GM18505 (cell line): ENCODE measurements at regions not wholly inside any gene's neighbourhood (a gene's known extent, or its start where the extent isn't known, plus 50 kb on each side); places are given as distances from the start of the nearest gene placed in this dataset.

Experiments used
- ATAC-seq: cut with Tn5 transposase; IDR thresholded peaks from one replicate; pipeline ENCODE4 v1.9.1; 2021; ENCODE audit not compliant: unreplicated experiment
- POLR2A ChIP-seq: IDR thresholded peaks from 4 replicates; pipeline ENCODE4 v1.6.1; 2011; ENCODE audit warnings: borderline replicate concordance; ENCODE audit not compliant: insufficient read depth, insufficient read length; ENCODE audit errors: extremely low read depth

DNA sequence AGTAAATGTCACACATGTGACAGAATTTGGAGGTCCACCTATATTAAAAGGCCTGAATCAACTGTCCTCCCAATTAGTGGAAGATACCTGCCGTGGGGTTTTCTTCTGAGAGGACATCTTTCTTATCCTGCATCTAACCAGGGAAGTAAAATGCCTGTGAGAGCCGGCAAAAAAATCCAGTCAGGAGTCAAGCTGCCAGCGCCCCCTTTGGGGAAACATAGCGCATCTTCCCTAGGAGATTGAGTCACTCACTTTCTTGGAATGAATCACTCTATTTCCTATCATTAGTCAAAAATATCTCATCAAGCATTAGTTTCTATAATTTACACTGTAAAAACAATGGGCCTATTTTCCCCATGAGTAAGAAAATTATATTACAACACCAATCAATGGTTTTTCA is 66.4 kb upstream of the ANK3 start:
- TF ChIP-seq POLR2A: no peak
- no peak for ATAC-seq

DNA sequence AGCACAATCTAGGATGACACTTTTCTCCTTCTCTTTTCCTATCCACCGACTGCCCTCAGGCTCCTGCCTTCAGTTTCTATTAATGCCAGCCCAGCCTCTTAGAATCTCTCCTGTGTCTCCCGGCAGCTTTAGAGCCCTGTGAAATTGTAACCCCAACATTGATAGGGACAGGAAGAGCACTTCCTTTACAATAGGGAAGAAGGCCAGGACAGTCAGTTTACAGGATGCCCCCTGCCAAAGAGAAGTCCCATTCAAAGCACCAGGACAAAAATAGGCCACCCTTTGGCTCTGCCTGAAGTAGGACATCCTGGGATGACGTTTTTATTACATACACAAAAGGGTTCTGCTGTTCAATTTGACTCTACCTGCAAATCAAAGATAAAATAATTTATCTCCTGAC is 64.7 kb upstream of the ANK3 start:
- no peak for TF ChIP-seq POLR2A
- no peak for ATAC-seq

DNA sequence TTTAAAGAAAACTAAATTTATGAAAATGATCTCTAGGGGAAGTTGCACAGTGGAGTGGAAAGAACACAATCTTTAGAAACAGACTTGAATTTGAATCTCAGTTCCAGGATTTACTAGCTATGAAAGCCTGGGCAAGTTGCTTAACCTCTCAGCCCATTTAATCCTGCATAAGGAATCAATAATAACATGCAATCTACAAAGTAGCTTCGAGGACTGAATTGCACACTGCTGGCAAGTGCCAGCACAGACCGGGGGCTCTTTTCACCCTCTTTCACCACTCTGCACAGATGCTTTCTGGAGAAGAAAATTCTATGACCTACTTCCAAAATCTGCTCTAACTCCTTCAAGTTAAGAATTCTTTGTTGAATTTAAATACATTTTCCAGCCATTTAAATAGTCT is 63.4 kb upstream of the ANK3 start:
- TF ChIP-seq POLR2A: no peak
- no peak for ATAC-seq

DNA sequence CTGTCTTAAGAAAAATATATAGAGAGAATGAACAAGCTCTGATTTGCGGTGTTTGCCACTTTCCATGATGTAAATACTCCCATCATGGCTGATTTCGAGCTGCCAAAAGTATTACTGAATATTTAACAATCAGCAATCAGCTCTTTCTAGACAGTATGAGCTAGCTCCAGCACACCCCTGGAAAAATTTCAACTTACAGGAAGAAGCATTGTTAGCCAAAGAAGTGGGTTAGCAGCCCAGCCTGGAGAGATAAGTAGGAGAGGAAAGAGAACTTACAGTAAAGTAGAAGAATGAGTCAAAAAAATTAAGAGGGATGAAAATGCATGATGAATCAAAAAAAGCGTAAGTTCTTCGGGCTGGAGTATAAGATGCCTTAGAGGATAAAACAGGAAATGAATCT is 60.6 kb upstream of the ANK3 start:
- TF ChIP-seq POLR2A: no peak
- no peak for ATAC-seq

DNA sequence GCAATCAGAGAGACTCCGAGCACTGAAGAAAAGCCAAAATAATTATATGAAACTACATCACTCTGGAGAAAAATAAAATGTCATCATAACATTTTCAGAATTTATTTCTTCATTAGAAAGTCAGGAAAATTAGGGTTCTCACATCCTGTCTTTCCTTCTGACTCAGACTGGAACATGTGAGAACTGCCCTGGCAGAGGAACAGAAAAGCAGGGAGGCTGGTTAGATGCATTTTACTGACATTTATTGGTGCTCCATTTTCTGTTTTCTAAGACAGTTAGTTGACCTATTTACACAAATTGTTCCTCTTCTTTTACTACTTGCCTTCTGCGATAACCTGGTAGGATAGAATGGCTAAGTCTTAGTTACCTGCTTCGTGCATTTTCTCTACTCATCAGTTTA is 58.6 kb upstream of the ANK3 start:
- TF ChIP-seq POLR2A: no peak
- no peak for ATAC-seq

DNA sequence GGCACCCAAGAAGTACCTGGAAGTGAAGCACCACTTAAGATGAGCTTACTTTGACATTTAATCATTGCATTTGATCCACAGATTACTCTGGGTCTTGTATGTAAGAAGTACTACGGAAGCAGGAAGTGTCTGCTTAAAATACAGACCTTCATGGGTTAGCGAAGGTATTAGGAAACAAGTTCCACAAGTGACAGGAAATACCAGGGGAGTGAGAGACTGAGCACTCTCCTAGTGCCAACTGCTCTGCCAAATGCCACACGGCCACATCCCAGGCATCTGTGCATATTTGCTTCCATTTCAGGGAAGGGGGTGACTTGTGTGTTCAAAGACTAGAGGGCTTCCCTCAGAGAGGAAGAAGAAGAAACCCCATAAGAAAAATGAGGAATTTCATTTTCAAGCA is 57.2 kb upstream of the ANK3 start:
- TF ChIP-seq POLR2A: no peak
- ATAC-seq: no peak

DNA sequence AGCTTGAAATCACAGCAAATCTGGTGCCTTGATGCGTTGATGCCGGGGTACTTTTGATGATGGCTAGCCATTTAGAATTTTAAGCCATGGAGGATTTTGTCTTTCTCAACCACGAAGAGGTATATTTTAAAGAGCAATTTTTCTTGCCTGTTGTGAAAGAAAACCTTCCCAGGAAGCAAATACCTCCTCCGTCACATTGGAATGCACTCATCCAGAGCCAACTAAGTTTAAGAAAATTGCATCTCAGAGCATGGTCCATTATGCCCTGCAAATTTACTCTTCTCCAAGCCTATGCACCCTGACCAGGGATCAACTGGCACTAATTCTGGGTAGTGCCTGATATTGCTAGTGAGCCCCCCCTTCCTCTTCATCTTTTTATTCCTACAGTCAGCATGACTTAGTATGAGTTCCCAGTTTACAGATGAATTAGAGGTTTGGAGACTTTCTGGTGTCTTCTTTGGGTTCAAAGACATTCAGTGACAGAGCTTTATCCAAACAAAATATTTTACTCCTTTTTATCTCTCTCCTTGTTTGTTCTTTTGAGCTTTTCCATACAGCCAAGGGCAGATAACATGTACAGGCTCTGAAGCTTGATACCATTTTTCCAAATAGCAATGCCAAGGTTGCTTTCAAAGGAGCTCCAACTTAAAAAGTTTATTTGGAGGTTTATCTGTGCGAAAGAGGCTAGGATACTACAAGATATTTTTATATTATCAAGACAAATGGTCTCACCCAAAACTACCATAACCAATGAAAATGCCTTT is 56.6 kb upstream of the ANK3 start:
- no peak for ATAC-seq
- TF ChIP-seq POLR2A: no peak

DNA sequence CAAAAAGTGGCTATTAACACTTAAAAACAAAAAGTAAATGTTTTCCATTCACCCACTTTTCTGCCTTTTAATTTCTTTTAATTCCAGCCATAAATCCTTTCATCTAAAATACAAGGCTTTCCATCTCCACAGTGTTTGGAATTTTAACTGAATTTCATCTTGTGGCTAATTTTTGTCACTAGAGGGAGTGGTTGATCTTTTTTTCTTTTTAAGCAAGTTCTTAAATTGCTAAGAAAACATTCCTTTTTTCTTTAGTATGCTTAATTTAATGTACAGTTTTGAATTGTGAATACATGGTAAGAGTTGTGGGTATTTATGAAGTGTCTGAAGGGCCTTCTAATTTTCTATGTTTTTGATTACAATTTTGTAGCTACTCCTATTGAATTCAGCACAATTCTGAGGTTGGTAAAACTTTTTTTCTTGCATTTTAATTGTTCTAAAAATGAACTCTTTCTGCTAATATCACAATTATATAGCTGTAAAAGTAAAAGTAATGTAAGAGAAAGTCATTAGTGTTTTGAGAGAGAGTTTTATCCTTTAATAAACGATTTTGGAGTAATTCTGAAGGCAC is 54.9 kb upstream of the ANK3 start:
- ATAC-seq: no peak
- no peak for TF ChIP-seq POLR2A

DNA sequence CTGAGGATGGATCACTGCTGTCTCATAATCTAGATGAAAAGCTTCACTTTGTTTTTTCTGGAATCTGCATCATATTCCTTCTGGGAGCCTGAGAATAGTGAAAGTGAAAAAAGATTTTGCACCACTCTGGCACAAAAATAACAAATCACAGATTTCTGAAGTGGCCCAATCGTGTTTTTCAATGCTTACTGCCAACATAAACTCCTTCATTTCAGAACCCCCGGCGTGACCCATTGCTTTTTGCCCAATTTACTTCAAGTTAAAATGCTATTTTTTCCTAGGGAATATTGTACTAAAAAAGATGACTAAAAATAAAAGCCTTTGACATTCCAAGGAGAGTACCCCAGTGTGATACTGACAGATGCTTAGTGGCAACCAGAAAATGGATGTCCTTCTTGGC is 53.7 kb upstream of the ANK3 start:
- no peak for ATAC-seq
- no peak for TF ChIP-seq POLR2A

DNA sequence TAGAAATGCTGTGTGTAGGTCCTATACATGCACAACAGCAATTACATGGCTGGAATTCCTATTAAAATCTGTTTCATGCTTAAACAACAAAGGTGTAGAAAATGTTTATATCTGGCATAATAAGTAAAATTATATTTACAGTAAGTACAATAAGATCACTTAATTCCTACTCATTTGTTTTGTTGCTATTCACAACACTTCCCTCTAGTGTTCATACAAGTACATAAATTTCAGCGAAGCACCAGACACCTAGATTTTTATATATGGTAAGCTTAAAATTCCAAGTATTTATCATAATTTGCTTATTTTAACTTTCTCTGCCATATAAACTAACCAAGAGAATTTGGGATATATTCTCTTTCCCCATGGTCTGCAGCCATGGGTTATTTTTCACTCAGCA is 51.8 kb upstream of the ANK3 start:
- ATAC-seq: no peak

DNA sequence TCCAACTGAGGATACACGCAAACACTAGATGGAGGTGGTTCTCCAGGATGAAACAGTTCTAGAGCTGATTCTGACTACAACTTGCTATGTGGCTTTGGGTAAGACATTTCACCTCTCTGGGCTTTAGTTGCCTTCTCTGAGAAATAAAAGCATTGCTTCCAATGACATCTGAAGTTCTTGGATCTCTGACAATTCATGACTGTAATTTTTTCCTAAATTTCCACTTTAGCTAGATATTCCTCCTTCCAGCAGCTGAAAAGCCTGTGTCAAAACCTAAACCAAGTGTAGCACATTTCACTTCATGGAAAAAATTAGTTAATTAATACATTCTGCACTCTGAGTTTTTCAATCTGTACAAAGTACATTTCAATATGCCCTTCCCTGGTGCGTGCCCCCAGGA is 50.0 kb upstream of the ANK3 start:
- ATAC-seq: no peak
- TF ChIP-seq POLR2A: no peak

More for the DNA sequence above, 51.8 kb upstream of the ANK3 start:
- TF ChIP-seq POLR2A: no peak
